ENCODE measurements at regions not wholly inside any gene's neighbourhood (a gene's known extent, or its start where the extent isn't known, plus 50 kb on each side); places are given as distances from the start of the nearest gene placed in this dataset.

DNA sequence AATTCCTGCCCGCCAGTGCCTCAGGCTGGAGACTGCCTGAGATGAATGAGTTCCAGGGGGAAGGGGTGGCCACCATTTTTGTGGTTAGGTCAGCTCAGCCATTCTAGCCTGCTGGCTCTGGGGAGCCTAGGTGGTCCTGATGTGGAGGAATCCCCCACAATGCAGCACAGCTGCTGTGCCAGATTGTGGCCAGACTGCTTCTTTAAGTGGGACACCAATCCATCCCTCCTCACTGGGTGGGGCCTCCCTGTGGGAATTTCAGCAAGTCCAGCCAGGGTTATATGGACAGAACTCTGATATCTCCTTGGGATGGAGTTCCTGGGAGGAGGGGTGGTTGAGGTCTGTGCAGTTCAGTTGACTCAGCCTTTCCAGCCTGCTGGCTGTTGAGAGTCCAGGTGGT, 51.2 kb upstream of the DAP start:
- ChIA-PET CTCF (interaction anchor here (1.4 kb wide), 1 partner anchor 20 kb away, joined by 3 read pairs; no protein-coding TSS in a partner anchor), POLR2A (no interaction called here)
- no peak for DNase-seq (ENCODE audit: extremely low spot score)
- TF ChIP-seq, protein P1, sequence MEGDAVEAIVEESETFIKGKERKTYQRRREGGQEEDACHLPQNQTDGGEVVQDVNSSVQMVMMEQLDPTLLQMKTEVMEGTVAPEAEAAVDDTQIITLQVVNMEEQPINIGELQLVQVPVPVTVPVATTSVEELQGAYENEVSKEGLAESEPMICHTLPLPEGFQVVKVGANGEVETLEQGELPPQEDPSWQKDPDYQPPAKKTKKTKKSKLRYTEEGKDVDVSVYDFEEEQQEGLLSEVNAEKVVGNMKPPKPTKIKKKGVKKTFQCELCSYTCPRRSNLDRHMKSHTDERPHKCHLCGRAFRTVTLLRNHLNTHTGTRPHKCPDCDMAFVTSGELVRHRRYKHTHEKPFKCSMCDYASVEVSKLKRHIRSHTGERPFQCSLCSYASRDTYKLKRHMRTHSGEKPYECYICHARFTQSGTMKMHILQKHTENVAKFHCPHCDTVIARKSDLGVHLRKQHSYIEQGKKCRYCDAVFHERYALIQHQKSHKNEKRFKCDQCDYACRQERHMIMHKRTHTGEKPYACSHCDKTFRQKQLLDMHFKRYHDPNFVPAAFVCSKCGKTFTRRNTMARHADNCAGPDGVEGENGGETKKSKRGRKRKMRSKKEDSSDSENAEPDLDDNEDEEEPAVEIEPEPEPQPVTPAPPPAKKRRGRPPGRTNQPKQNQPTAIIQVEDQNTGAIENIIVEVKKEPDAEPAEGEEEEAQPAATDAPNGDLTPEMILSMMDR (IDR thresholded peaks at IDR 0.05; ENCODE audit: control extremely low read depth, extremely low read depth, low read depth, missing control alignments), result no peak
